ENCODE measurements at regions not wholly inside any gene's neighbourhood (a gene's known extent, or its start where the extent isn't known, plus 50 kb on each side); places are given as distances from the start of the nearest gene placed in this dataset.

- DNase-seq (ENCODE audit: low read depth in 2 of 2) = no peak
- H3K4me3 ChIP-seq (replicated peaks in 1 of 2; ENCODE audit: low read depth in 2 of 2, low read length in 2 of 2) = no peak overlapping the region
- no peak for TF ChIP-seq CTCF (IDR thresholded peaks at IDR 0.05; ENCODE audit: low read depth, low read length)
Observed at GRCh38 chr12:130093380-130093779, 68.9 kb upstream of the FZD10 start.

- no peak for DNase-seq (ENCODE audit: low read depth in 2 of 2)
- TF ChIP-seq CTCF (IDR thresholded peaks at IDR 0.05; ENCODE audit: low read depth, low read length) = no peak
- no peak overlapping the region for H3K4me3 ChIP-seq (replicated peaks in 1 of 2; ENCODE audit: low read depth in 2 of 2, low read length in 2 of 2)
Observed at GRCh38 chr12:130097342-130097741, 64.9 kb upstream of the FZD10 start.

GRCh38 chr12:130097798-130098255 lies 64.4 kb upstream of the FZD10 start:
- TF ChIP-seq CTCF (IDR thresholded peaks at IDR 0.05; ENCODE audit: low read depth, low read length) = no peak
- no peak for DNase-seq (ENCODE audit: low read depth in 2 of 2)
- H3K4me3 ChIP-seq (replicated peaks in 1 of 2; ENCODE audit: low read depth in 2 of 2, low read length in 2 of 2) = no peak overlapping the region

DNA sequence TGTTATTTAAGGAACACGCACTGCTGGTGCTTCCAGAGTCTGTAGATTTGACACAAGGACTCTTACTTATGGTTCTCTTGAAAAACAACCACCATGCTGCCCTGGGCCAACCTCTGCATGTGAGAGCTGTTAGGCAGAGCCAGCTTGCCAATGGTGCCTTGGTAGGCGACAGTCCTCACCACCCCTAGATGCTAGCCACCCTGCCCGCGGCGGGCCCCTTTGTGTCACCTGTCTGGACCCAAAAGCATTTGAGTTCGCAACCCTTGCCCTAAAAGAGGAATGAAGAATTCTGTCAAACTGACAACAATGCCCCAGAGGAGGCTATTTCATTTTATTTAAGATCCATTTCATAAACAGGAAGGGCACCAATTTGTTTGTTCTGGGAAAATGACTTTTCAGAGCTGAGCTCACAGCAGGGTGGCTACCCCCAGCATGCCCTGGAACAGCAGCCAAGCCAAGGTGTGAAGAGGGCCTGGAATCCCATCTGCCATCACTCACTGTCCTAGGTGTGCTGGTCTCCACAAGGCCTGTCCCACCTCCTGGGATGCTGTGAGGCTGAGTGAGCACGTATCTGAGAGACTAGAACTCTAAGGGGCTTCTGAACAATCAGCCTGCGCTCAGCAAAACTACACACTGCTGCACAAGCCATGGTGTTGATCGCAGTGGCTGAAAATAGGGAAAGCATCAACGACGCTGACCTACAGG lies 63.8 kb upstream of the FZD10 start:
- no peak for TF ChIP-seq CTCF (IDR thresholded peaks at IDR 0.05; ENCODE audit: low read depth, low read length)
- no peak overlapping the region for H3K4me3 ChIP-seq (replicated peaks in 1 of 2; ENCODE audit: low read depth in 2 of 2, low read length in 2 of 2)
- DNase-seq (ENCODE audit: low read depth in 2 of 2) = no peak

DNA sequence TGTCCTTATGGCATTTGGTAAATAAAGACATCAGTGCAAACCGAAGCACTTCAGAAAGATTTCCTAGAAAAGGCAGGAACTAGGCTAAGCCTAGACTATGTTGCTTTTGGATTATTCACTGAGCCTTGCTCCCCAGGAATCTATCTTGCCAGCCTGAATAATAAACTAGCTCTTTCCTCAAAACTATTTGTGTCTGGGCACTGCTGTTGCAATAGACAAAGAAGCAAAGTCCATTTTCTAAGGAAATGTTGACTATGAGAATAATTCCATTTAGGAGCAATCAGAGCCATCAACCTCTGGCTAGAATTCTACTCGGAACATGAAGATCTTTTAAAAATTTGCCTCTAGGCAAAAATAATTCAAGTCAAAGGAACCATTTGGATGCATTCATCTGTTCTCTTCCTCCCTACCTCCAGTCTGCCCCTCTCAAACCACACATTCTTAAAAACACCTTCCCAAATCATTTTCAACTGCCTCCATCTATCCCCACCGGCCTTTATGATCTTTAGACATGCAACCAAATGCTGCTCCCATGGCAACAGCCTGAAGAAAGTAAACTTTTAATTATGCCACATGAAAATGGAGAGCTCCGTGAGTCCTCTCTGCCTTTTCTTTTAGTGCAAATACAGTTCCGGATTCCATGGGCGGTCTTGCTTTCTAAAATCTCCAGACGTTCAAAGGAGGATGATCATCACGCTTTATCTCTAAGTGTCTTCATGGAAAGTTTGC lies 61.5 kb upstream of the FZD10 start:
- no peak for DNase-seq (ENCODE audit: low read depth in 2 of 2)
- TF ChIP-seq CTCF (IDR thresholded peaks at IDR 0.05; ENCODE audit: low read depth, low read length) = no peak
- no peak overlapping the region for H3K4me3 ChIP-seq (replicated peaks in 1 of 2; ENCODE audit: low read depth in 2 of 2, low read length in 2 of 2)

DNA sequence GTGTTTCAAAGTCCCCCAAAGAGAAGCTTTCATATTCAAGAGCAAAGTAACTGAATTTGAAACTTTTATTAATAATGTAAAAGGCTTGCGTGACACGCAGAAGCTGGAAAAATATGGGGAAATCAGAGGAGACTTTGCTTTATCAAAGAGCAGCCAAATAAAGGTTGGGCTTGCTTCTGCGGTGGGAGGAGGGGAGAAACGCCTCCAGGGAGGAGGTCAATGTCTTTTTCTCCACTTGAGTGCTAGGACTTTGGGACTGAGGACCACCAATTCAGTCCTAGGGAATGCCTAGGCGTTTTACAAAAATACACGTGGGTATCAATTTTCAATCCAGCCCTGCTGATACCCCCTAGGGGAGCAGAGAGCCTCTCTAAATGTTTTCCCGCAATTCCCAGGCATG lies 60.9 kb upstream of the FZD10 start:
- H3K4me3 ChIP-seq (replicated peaks in 1 of 2; ENCODE audit: low read depth in 2 of 2, low read length in 2 of 2) = no peak overlapping the region
- TF ChIP-seq CTCF (IDR thresholded peaks at IDR 0.05; ENCODE audit: low read depth, low read length) = no peak
- DNase-seq (ENCODE audit: low read depth in 2 of 2) = no peak

Measured in cardiac fibroblast (primary cell).